ENCODE measurements at regions not wholly inside any gene's neighbourhood (a gene's known extent, or its start where the extent isn't known, plus 50 kb on each side); places are given as distances from the start of the nearest gene placed in this dataset.

DNA sequence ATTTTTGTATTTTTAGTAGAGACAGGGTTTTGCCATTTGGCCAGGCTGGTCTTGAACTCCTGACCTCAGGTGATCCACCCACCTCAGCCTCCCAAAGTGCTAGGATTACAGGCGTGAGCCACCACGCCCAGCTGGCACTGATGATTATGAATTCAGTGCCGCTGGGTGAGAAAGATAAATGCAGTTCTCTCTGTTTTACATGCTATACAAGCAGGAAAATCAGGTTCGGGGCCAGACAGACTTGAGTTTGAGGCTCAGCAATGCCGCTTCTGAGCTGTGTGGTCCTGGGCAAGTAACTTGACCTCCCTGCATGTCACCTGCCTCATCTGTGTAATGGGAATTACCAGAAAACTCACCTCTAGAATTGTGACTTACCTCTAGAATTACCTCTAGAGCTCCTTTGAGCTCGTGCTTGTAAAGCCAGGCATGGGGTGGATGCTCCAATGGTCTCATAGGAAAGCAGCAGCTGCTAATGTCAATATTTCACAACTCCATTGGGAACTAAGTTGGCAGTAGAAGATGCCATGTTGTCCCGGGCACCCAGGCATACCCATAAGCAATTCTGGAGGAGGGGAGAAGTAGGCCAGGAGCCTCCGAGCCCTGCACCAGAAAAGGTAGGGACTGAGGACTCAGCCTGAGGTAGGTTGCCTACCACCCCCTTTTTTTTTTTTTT, 119.8 kb upstream of the SLC25A33 start:
- TF ChIP-seq, protein P1, sequence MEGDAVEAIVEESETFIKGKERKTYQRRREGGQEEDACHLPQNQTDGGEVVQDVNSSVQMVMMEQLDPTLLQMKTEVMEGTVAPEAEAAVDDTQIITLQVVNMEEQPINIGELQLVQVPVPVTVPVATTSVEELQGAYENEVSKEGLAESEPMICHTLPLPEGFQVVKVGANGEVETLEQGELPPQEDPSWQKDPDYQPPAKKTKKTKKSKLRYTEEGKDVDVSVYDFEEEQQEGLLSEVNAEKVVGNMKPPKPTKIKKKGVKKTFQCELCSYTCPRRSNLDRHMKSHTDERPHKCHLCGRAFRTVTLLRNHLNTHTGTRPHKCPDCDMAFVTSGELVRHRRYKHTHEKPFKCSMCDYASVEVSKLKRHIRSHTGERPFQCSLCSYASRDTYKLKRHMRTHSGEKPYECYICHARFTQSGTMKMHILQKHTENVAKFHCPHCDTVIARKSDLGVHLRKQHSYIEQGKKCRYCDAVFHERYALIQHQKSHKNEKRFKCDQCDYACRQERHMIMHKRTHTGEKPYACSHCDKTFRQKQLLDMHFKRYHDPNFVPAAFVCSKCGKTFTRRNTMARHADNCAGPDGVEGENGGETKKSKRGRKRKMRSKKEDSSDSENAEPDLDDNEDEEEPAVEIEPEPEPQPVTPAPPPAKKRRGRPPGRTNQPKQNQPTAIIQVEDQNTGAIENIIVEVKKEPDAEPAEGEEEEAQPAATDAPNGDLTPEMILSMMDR (IDR thresholded peaks at IDR 0.05; ENCODE audit: low read depth, low read length): no peak
- no peak for DNase-seq (ENCODE audit: extremely low read depth, low read depth)

DNA sequence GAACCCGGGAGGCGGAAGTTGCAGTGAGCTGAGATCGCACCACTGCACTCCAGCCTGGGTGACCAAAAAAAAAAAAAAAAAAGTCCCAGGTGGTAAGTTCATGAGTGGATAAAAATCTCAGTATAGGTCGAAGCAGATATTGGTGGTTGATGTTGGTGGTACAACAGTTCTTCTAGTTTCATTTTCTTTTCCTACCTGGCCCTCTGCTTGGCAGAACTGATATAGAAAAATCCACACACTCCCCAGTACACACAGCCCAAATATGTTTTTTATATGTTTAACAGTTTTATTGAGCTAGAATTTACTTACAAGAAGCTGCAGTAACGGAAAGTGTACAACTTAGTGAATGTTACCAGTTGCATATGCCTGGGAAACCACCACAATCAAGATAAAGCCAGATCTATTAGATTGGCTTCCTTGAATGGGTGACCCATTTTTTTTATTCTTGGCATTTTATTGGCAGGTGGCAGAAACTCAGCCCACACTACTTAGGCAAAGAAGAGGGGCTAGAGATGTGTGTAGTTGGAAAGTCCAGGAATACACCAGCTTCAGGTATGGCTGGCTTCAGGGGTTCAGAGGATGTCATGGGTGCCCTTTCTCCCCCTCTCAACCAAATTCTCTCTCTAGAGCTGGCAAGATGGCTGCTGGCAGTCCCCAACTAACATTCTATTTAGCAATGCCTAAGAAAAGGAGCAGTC, 118.3 kb upstream of the SLC25A33 start:
- TF ChIP-seq, protein P1 (IDR thresholded peaks at IDR 0.05; ENCODE audit: low read depth, low read length): no peak
- no peak for DNase-seq (ENCODE audit: extremely low read depth, low read depth)

DNA sequence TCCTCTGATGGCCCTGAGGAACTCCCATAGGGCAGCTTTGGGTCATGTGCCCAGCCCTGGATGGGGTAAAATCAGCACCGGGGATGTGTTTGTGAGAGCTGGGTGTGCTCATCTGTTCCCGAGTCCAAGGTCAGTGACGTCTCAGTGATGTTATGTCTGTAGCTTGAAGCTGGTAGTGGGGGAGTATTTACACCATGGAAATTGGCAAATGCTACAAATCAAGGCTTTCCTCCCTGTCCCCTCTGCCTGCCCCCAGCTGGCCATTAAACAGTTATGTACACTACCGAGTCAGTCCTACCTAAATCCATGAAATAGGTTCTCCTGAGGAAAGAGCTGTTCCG, 117.8 kb upstream of the SLC25A33 start:
- DNase-seq (ENCODE audit: extremely low read depth, low read depth): no peak

DNA sequence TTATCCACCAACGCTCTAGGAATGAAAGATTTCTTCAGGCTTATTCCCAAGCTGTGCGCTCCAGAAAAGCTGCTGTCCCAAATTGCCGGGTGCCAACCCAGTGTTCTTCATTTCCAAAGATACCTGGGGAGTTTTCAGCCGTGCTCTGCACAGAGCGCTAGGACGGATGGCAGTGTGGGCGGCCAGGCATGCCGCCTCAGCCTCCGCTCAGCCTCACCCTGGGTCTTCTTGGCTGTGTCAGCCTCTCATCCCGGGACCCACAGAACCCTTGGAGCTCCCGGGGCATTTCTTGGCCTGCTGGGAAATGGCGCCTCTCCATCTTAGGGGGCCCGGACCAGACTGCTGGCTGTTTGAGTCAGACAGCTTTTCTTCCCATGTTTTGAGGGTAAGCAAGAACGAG, 116.9 kb upstream of the SLC25A33 start:
- TF ChIP-seq, protein P1 (IDR thresholded peaks at IDR 0.05; ENCODE audit: low read depth, low read length): no peak
- DNase-seq (ENCODE audit: extremely low read depth, low read depth): no peak

More for the DNA sequence above, 117.8 kb upstream of the SLC25A33 start:
- TF ChIP-seq, protein P1 (IDR thresholded peaks at IDR 0.05; ENCODE audit: low read depth, low read length): no peak

- no peak for DNase-seq (ENCODE audit: extremely low read depth, low read depth)
- TF ChIP-seq, protein P1 (IDR thresholded peaks at IDR 0.05; ENCODE audit: low read depth, low read length): no peak
These were observed 116.3 kb upstream of the SLC25A33 start for GRCh38 chr1:9422911-9423505.

DNA sequence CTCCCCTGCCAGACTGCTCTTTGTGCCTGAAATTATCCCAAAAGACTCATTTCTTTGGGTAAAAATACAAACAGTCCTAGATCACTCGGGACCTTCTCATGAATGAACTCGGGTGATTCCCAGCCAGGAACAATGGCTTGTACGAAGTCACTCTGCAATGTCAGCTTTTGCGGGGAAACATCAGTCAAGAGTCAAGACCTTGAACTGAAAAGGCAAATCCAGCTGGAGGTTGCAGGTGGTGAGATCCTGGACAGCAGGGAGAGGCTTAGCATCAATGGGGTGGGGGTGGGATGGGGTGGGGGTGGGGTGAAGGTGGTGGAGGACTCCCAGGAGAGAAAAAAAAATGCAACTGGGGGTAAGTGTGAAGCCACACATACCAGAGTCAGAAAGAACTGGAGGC, 115.0 kb upstream of the SLC25A33 start:
- DNase-seq (ENCODE audit: extremely low read depth, low read depth): no peak
- TF ChIP-seq, protein P1 (IDR thresholded peaks at IDR 0.05; ENCODE audit: low read depth, low read length): no peak

- TF ChIP-seq, protein P1 (IDR thresholded peaks at IDR 0.05; ENCODE audit: low read depth, low read length): no peak
- DNase-seq (ENCODE audit: extremely low read depth, low read depth): no peak
These were observed 113.4 kb upstream of the SLC25A33 start for GRCh38 chr1:9425859-9426258.

Data from AG09319 (cell line).